Loucy (cell line): ENCODE measurements at regions not wholly inside any gene's neighbourhood (a gene's known extent, or its start where the extent isn't known, plus 50 kb on each side); places are given as distances from the start of the nearest gene placed in this dataset.

ENCODE experiments used
- CTCF ChIP-seq: fragments of 200-600 bp; sonication (generic); conservative IDR thresholded peaks from 2 replicates; pipeline ENCODE4 v1.5.1; 2014; ENCODE audit warnings: mild to moderate bottlenecking, antibody characterized with exemption, low read length
- EZH2phosphoT487 ChIP-seq: fragments of 200-600 bp; IDR thresholded peaks from 2 replicates; pipeline ENCODE4 v1.6.1; 2018; ENCODE audit warnings: antibody characterized with exemption, mild to moderate bottlenecking, moderate library complexity, borderline replicate concordance

- no peak for TF ChIP-seq EZH2phosphoT487
- 0 out of 2 replicates have a peak, but pooled peaks have one; percentile 15 for TF ChIP-seq CTCF
Observed at GRCh38 chr20:51174536-51174935, 151.6 kb upstream of the KCNG1 start.
